K562 (cell line): ENCODE measurements at regions not wholly inside any gene's neighbourhood (a gene's known extent, or its start where the extent isn't known, plus 50 kb on each side); places are given as distances from the start of the nearest gene placed in this dataset.

Source experiments
- ARID1B ChIP-seq: fragments of 450-650 bp; IDR thresholded peaks from 2 replicates; pipeline ENCODE4 v1.6.1; 2016; ENCODE audit warnings: antibody characterized with exemption, mild to moderate bottlenecking, inconsistent platforms
- C11orf30 ChIP-seq: fragments of 450-650 bp; IDR thresholded peaks from 2 replicates; pipeline ENCODE4 v1.6.1; 2016; ENCODE audit warnings: low read depth, mild to moderate bottlenecking
- ETV6 ChIP-seq, 3 experiments: fragments of 150-350 bp in 1 of 3; sonication (generic) in 1 of 3; formaldehyde crosslinking in 1 of 3; IDR thresholded peaks; 2 replicates each; pipeline versions ENCODE4 v1.6.1 to v1.8.0; 2014 to 2022; ENCODE audit warnings: borderline replicate concordance in 2 of 3, low read depth in 2 of 3, antibody characterized with exemption in 1 of 3, low read length in 1 of 3, mild to moderate bottlenecking in 1 of 3, missing genetic modification reagents in 1 of 3
- FOXJ3 ChIP-seq: sonication (generic); formaldehyde crosslinking; IDR thresholded peaks from 2 replicates; pipeline ENCODE4 v1.4.0; 2020; ENCODE audit warnings: mild to moderate bottlenecking, missing genetic modification reagents
- FOXP4 ChIP-seq: sonication (generic); formaldehyde crosslinking; IDR thresholded peaks from 2 replicates; pipeline ENCODE4 v1.8.0; 2022; ENCODE audit warnings: mild to moderate bottlenecking, missing genetic modification reagents, borderline replicate concordance
- HDAC2 ChIP-seq: fragments of 450-650 bp; IDR thresholded peaks from 2 replicates; pipeline ENCODE4 v1.6.1; 2016; ENCODE audit warnings: mild to moderate bottlenecking
- HDAC3 ChIP-seq: fragments of 450-650 bp; IDR thresholded peaks from 2 replicates; pipeline ENCODE4 v1.6.1; 2018; ENCODE audit warnings: borderline replicate concordance, mild to moderate bottlenecking, moderate library complexity; ENCODE audit not compliant: partially characterized antibody
- JUN ChIP-seq, 2 experiments: sonication (generic) in 1 of 2; formaldehyde crosslinking in 1 of 2; IDR thresholded peaks; 2 replicates each; pipeline versions ENCODE4 v1.6.1 to v1.8.0; 2012 to 2022; ENCODE audit warnings: borderline replicate concordance in 2 of 2, mild to moderate bottlenecking in 2 of 2, improper control_type of control experiment in 1 of 2, low read depth in 1 of 2, low read length in 1 of 2, missing genetic modification reagents in 1 of 2
- MAFF ChIP-seq: IDR thresholded peaks from 2 replicates; pipeline ENCODE4 v1.6.1; 2012; ENCODE audit warnings: low read length, improper control_type of control experiment
- NFIC ChIP-seq: fragments of 450-650 bp; IDR thresholded peaks from 2 replicates; pipeline ENCODE4 v1.6.1; 2017; ENCODE audit warnings: mild to moderate bottlenecking, inconsistent platforms
- PCBP2 ChIP-seq: fragments of 200-400 bp; formaldehyde crosslinking; IDR thresholded peaks from 2 replicates; pipeline ENCODE4 v1.6.1; 2018; ENCODE audit warnings: low read length, low read depth, mild to moderate bottlenecking, moderate library complexity; ENCODE audit not compliant: poor library complexity, severe bottlenecking
- PKNOX1 ChIP-seq: fragments of 450-650 bp; IDR thresholded peaks from 2 replicates; pipeline ENCODE4 v1.6.1; 2016
- PYGO2 ChIP-seq: fragments of 450-650 bp; IDR thresholded peaks from 2 replicates; pipeline ENCODE4 v1.6.1; 2016; ENCODE audit warnings: mild to moderate bottlenecking, missing genetic modification characterization, moderate library complexity, missing compliant biosample characterization
- SMAD4 ChIP-seq: fragments of 250-450 bp; sonication (Bioruptor Pico); conservative IDR thresholded peaks from 2 replicates; pipeline ENCODE4 v1.8.0; 2021; ENCODE audit warnings: inconsistent platforms, mild to moderate bottlenecking, moderate library complexity
- SNRNP70 ChIP-seq: fragments of 200-400 bp; formaldehyde crosslinking; optimal IDR thresholded peaks from 2 replicates; pipeline ENCODE3; 2017; ENCODE audit warnings: low read depth, low read length
- ZC3H11A ChIP-seq: IDR thresholded peaks from 2 replicates; pipeline ENCODE4 v1.6.1; 2012; ENCODE audit warnings: low read depth, low read length, improper control_type of control experiment
- ZNF263 ChIP-seq: sonication (generic); formaldehyde crosslinking; IDR thresholded peaks from 2 replicates; pipeline ENCODE4 v1.8.0; 2022; ENCODE audit warnings: mild to moderate bottlenecking, missing genetic modification reagents, borderline replicate concordance
- ZNF277 ChIP-seq: fragments of 250-450 bp; sonication (Bioruptor Pico); IDR thresholded peaks from 2 replicates; pipeline ENCODE4 v1.8.0; 2022; ENCODE audit warnings: inconsistent platforms, mild to moderate bottlenecking, moderate library complexity, borderline replicate concordance
- ZNF511 ChIP-seq: sonication (generic); formaldehyde crosslinking; IDR thresholded peaks from 2 replicates; pipeline ENCODE4 v1.8.0; 2022; ENCODE audit warnings: mild to moderate bottlenecking, missing genetic modification reagents
- ZNF740 ChIP-seq, 3 experiments: fragments of 200-800 bp in 1 of 3; sonication (Bioruptor generic) in 1 of 3; sonication (generic) in 1 of 3; formaldehyde crosslinking in 1 of 3; IDR thresholded peaks; 2 replicates each; pipeline versions ENCODE4 v1.6.1 to v1.8.0; 2016 to 2022; ENCODE audit warnings: mild to moderate bottlenecking in 2 of 3, missing compliant biosample characterization in 2 of 3, missing genetic modification characterization in 2 of 3, missing genetic modification reagents in 1 of 3

- TF ChIP-seq SMAD4 (CRISPR knock-in tag) (no peak), ZNF277 (no peak), C11orf30 (peak; percentile 66), ZNF740 (CRISPR knock-in tag; IDR thresholded peaks at IDR 0.05) (no peak), ZNF740 (tag; IDR thresholded peaks at IDR 0.05) (no peak), ZC3H11A (no peak), FOXJ3 (CRISPR knock-in tag) (no peak), HDAC2 (no peak), JUN (IDR thresholded peaks at IDR 0.05; ENCODE audit: borderline replicate concordance, low read depth, low read length) (no peak), JUN (CRISPR knock-in tag; IDR thresholded peaks at IDR 0.05; ENCODE audit: borderline replicate concordance) (no peak), FOXP4 (CRISPR knock-in tag) (no peak), PCBP2 (no peak), ZNF511 (CRISPR knock-in tag) (no peak), PKNOX1 (peak; percentile 83), ZNF263 (CRISPR knock-in tag) (no peak), SNRNP70 (no peak), PYGO2 (no peak), ARID1B (0 out of 2 replicates have a peak, but pooled peaks have one; percentile 16), ETV6 (IDR thresholded peaks at IDR 0.05; ENCODE audit: borderline replicate concordance in 1 of 2, low read depth in 2 of 2, low read length in 1 of 2) (no peak), ETV6 (CRISPR knock-in tag; IDR thresholded peaks at IDR 0.05; ENCODE audit: borderline replicate concordance) (no peak), HDAC3 (no peak), MAFF (peak; percentile 31; the same call in 1 of the 2 replicates), NFIC (peak; percentile 91)
Measured at GRCh38 chr7:138387755-138388475, 72.1 kb upstream of the TRIM24 start (continued).
